Ishikawa (cell line): ENCODE measurements at regions not wholly inside any gene's neighbourhood (a gene's known extent, or its start where the extent isn't known, plus 50 kb on each side); places are given as distances from the start of the nearest gene placed in this dataset.

Experiments
- CEBPB ChIP-seq: IDR thresholded peaks from 2 replicates; pipeline ENCODE4 v1.6.1; 2012
- CREB1 ChIP-seq: IDR thresholded peaks from 2 replicates; pipeline ENCODE4 v1.6.1; 2012; ENCODE audit warnings: low read depth
- EP300 ChIP-seq: IDR thresholded peaks from 2 replicates; pipeline ENCODE4 v1.6.1; 2012; ENCODE audit warnings: borderline replicate concordance
- FOXM1 ChIP-seq: IDR thresholded peaks from 2 replicates; pipeline ENCODE4 v1.6.1; 2012; ENCODE audit warnings: low read depth, borderline replicate concordance
- MAX ChIP-seq: IDR thresholded peaks from 2 replicates; pipeline ENCODE4 v1.6.1; 2012
- RAD21 ChIP-seq: IDR thresholded peaks from 2 replicates; pipeline ENCODE4 v1.6.1; 2012; ENCODE audit warnings: low read depth
- TF ChIP-seq, protein P1 (sequence below): IDR thresholded peaks from 2 replicates; pipeline ENCODE4 v1.6.1; 2012; ENCODE audit warnings: low read depth, mild to moderate bottlenecking

DNA sequence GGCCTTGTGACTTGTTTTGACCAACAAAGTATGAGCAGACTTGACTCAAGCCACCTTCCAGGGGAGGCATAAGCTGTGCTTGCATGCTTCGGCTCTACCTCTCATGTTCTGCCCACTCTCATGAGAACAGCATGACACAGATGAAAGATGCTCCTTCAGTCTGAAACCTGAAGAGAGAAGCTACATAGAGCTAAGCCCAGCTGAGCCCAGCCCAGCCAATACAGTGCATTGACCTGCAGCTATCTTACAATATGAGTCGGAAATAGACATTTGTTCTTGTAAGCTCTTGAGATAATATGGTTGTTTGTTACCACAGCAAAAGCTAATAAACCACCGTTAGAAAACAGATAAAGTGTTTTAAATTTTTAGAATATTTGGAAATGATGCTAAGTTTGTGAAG lies 426.7 kb upstream of the PKDCC start:
- TF ChIP-seq RAD21 (no peak), CEBPB (no peak), EP300 (no peak), FOXM1 (no peak), MAX (no peak), CREB1 (no peak)
- TF ChIP-seq, protein P1, sequence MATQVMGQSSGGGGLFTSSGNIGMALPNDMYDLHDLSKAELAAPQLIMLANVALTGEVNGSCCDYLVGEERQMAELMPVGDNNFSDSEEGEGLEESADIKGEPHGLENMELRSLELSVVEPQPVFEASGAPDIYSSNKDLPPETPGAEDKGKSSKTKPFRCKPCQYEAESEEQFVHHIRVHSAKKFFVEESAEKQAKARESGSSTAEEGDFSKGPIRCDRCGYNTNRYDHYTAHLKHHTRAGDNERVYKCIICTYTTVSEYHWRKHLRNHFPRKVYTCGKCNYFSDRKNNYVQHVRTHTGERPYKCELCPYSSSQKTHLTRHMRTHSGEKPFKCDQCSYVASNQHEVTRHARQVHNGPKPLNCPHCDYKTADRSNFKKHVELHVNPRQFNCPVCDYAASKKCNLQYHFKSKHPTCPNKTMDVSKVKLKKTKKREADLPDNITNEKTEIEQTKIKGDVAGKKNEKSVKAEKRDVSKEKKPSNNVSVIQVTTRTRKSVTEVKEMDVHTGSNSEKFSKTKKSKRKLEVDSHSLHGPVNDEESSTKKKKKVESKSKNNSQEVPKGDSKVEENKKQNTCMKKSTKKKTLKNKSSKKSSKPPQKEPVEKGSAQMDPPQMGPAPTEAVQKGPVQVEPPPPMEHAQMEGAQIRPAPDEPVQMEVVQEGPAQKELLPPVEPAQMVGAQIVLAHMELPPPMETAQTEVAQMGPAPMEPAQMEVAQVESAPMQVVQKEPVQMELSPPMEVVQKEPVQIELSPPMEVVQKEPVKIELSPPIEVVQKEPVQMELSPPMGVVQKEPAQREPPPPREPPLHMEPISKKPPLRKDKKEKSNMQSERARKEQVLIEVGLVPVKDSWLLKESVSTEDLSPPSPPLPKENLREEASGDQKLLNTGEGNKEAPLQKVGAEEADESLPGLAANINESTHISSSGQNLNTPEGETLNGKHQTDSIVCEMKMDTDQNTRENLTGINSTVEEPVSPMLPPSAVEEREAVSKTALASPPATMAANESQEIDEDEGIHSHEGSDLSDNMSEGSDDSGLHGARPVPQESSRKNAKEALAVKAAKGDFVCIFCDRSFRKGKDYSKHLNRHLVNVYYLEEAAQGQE = no peak
